ENCODE measurements at regions not wholly inside any gene's neighbourhood (a gene's known extent, or its start where the extent isn't known, plus 50 kb on each side); places are given as distances from the start of the nearest gene placed in this dataset.

- DNase-seq (ENCODE audit: low read depth), result peak; percentile 34
- H3K4me3 ChIP-seq (ENCODE audit: low read depth, low read length), result no peak overlapping the region
- TF ChIP-seq CTCF (IDR thresholded peaks at IDR 0.05; ENCODE audit: insufficient read depth, low read length), result no peak
Observed at GRCh38 chr3:80087767-80088166, 320.0 kb upstream of the ROBO1 start.

- TF ChIP-seq CTCF (IDR thresholded peaks at IDR 0.05; ENCODE audit: insufficient read depth, low read length), result no peak
- H3K4me3 ChIP-seq (ENCODE audit: low read depth, low read length), result no peak overlapping the region
- DNase-seq (ENCODE audit: low read depth), result no peak
Observed at GRCh38 chr3:80086426-80086825, 318.6 kb upstream of the ROBO1 start.

GRCh38 chr3:80079886-80080285 is 312.1 kb upstream of the ROBO1 start:
- no peak overlapping the region for H3K4me3 ChIP-seq (ENCODE audit: low read depth, low read length)
- TF ChIP-seq CTCF (IDR thresholded peaks at IDR 0.05; ENCODE audit: insufficient read depth, low read length), result no peak
- DNase-seq (ENCODE audit: low read depth), result no peak

- no peak for DNase-seq (ENCODE audit: low read depth)
- TF ChIP-seq CTCF (IDR thresholded peaks at IDR 0.05; ENCODE audit: insufficient read depth, low read length), result no peak
- H3K4me3 ChIP-seq (ENCODE audit: low read depth, low read length), result no peak overlapping the region
Observed at GRCh38 chr3:80068459-80068858, 300.7 kb upstream of the ROBO1 start.

- no peak overlapping the region for H3K4me3 ChIP-seq (ENCODE audit: low read depth, low read length)
- DNase-seq (ENCODE audit: low read depth), result no peak
- TF ChIP-seq CTCF (IDR thresholded peaks at IDR 0.05; ENCODE audit: insufficient read depth, low read length), result no peak
Observed at GRCh38 chr3:80063535-80063934, 295.7 kb upstream of the ROBO1 start.

- no peak overlapping the region for H3K4me3 ChIP-seq (ENCODE audit: low read depth, low read length)
- peak; percentile 1 for DNase-seq (ENCODE audit: low read depth)
- no peak for TF ChIP-seq CTCF (IDR thresholded peaks at IDR 0.05; ENCODE audit: insufficient read depth, low read length)
Observed at GRCh38 chr3:80060664-80061063, 292.9 kb upstream of the ROBO1 start.

- H3K4me3 ChIP-seq (ENCODE audit: low read depth, low read length), result no peak overlapping the region
- TF ChIP-seq CTCF (IDR thresholded peaks at IDR 0.05; ENCODE audit: insufficient read depth, low read length), result no peak
- no peak for DNase-seq (ENCODE audit: low read depth)
Observed at GRCh38 chr3:80055306-80055705, 287.5 kb upstream of the ROBO1 start.
